Kidney (tissue), 13 donors: ENCODE measurements at regions not wholly inside any gene's neighbourhood (a gene's known extent, or its start where the extent isn't known, plus 50 kb on each side); places are given as distances from the start of the nearest gene placed in this dataset.

Experiments
- DNase-seq, 5 donors: peaks; one replicate each; pipeline ENCODE4 v3.0.0-alpha.2; 2013 to 2020
- FAIRE-seq: peaks from 2 replicates; lab custom pipeline; 2012; peaks lifted over from hg19 to GRCh38; lab: Jason Lieb, UNC
- H3K27ac ChIP-seq, 2 donors: one replicate each; pipeline ENCODE4 v1.7.0; 2013; ENCODE audit warnings: low read depth in 2 of 2, low read length in 2 of 2, inconsistent platforms in 1 of 2
- H3K27me3 ChIP-seq: one replicate; pipeline ENCODE4 v1.7.1; 2013; ENCODE audit warnings: low read length, inconsistent platforms; ENCODE audit not compliant: control insufficient read depth, insufficient read depth
- H3K36me3 ChIP-seq, 3 donors: one replicate each; pipeline versions ENCODE4 v1.7.0 to v1.7.1; 2013; ENCODE audit warnings: low read length in 3 of 3, control low read depth in 1 of 3, inconsistent platforms in 1 of 3; ENCODE audit not compliant: insufficient read depth in 3 of 3, control insufficient read depth in 2 of 3
- H3K4me1 ChIP-seq, 3 donors: one replicate each; pipeline versions ENCODE4 v1.7.0 to v1.7.1; 2013; ENCODE audit warnings: low read length in 3 of 3, inconsistent platforms in 1 of 3, low read depth in 1 of 3; ENCODE audit not compliant: control insufficient read depth in 2 of 3, insufficient read depth in 2 of 3
- H3K4me3 ChIP-seq, 3 donors: one replicate each; pipeline versions ENCODE4 v1.7.0 to v1.8.1; 2013; ENCODE audit warnings: low read length in 3 of 3, control low read depth in 1 of 3, inconsistent platforms in 1 of 3
- H3K9ac ChIP-seq, 3 donors: one replicate each; pipeline versions ENCODE4 v1.7.0 to v1.7.1; 2013; ENCODE audit warnings: low read length in 3 of 3, control low read depth in 1 of 3, inconsistent platforms in 1 of 3
- H3K9me3 ChIP-seq, 3 donors: one replicate each; pipeline versions ENCODE4 v1.7.0 to v1.7.1; 2013; ENCODE audit warnings: low read length in 3 of 3, control low read depth in 1 of 3, inconsistent platforms in 1 of 3; ENCODE audit not compliant: control insufficient read depth in 2 of 3, insufficient read depth in 1 of 3
- CTCF ChIP-seq: IDR thresholded peaks from 3 replicates; pipeline ENCODE4 v1.5.1; 2012; ENCODE audit warnings: mild to moderate bottlenecking, moderate library complexity, borderline replicate concordance; ENCODE audit not compliant: insufficient read depth; ENCODE audit errors: extremely low read depth
- intact Hi-C: fragments of 100-400 bp; cut with DNase I; formaldehyde crosslinking; loops from one replicate; pipeline ENCODE4 v1.11.1; 2022
- donor health status: control.
- donor health status: control.
- donor health status: control.
- donor health status: control.
- donor health status: control.
- donor health status: DM: yes; HTN: yes; CAD: no.
- donor health status: Normal renal cell carcinoma (clear cell type).

- FAIRE-seq (no peak), DNase-seq (no peak)
- H3K36me3 ChIP-seq: no peaks in the 10 kb centered on the region
- no peaks in the 10 kb centered on the region for H3K4me1 ChIP-seq
- no peaks in the 10 kb centered on the region for H3K27me3 ChIP-seq
- H3K27ac ChIP-seq: no peak overlapping the region
- intact Hi-C loops: no loop called here
- no peak for TF ChIP-seq CTCF
- H3K4me3 ChIP-seq: no peak overlapping the region
- no peak overlapping the region for H3K9ac ChIP-seq
- H3K9me3 ChIP-seq: peaks cover 0 to 2% (median 0%) of the 10 kb centered on the region in 3 donors
These were observed 1498.7 kb downstream of the TBC1D22A start for GRCh38 chr22:48261048-48261621.

- no peaks in the 10 kb centered on the region for H3K36me3 ChIP-seq
- no peaks in the 10 kb centered on the region for H3K4me1 ChIP-seq
- TF ChIP-seq CTCF: no peak
- no peak overlapping the region for H3K9ac ChIP-seq
- DNase-seq: no peak
- no peaks in the 10 kb centered on the region for H3K27me3 ChIP-seq
- peaks cover 0 to 2% (median 0%) of the 10 kb centered on the region in 3 donors for H3K9me3 ChIP-seq
- no peak for FAIRE-seq
- H3K4me3 ChIP-seq: no peak overlapping the region
- intact Hi-C loops: no loop called here
- no peak overlapping the region for H3K27ac ChIP-seq
These were observed 1497.7 kb downstream of the TBC1D22A start for GRCh38 chr22:48259991-48260670.

GRCh38 chr22:48258811-48259210, 1496.4 kb downstream of the TBC1D22A start:
- TF ChIP-seq CTCF: no peak
- Histone ChIP-seq H3K4me3 (no peak overlapping the region), H3K9me3 (peaks cover 0 to 2% (median 0%) of the 10 kb centered on the region in 3 donors), H3K9ac (no peak overlapping the region), H3K36me3 (no peaks in the 10 kb centered on the region), H3K27me3 (no peaks in the 10 kb centered on the region), H3K4me1 (no peaks in the 10 kb centered on the region), H3K27ac (no peak overlapping the region)
- intact Hi-C loops: no loop called here
- FAIRE-seq: no peak
- DNase-seq: no peak
